AG04450 (cell line): ENCODE measurements at regions not wholly inside any gene's neighbourhood (a gene's known extent, or its start where the extent isn't known, plus 50 kb on each side); places are given as distances from the start of the nearest gene placed in this dataset.
A peak's percentile ranks its signal among the peaks of the same experiment; 100 is the strongest.

ENCODE experiments used
- CTCF ChIA-PET: fragments of 300-600, 350-600 bp; formaldehyde crosslinking; extraction: SDS; loops from one replicate; lab custom pipeline; 2022; ENCODE audit warnings: antibody characterized with exemption, inconsistent platforms; lab: Charles Lee
- POLR2A ChIA-PET: fragments of 350-600 bp; formaldehyde crosslinking; extraction: SDS; loops from one replicate; lab custom pipeline; 2021; ENCODE audit warnings: antibody characterized with exemption, inconsistent platforms; lab: Yijun Ruan, JAX
- DNase-seq: peaks from one replicate; pipeline ENCODE4 v3.0.0-alpha.2; 2011; ENCODE audit warnings: low read depth, low spot score
- H3K27ac ChIP-seq: one replicate; pipeline ENCODE4 v1.5.1; 2012; ENCODE audit warnings: low read depth, low read length, control low read depth
- H3K27me3 ChIP-seq: one replicate; pipeline ENCODE4 v1.6.0; 2012; ENCODE audit warnings: low read length; ENCODE audit not compliant: control insufficient read depth, insufficient read depth
- H3K4me3 ChIP-seq: 2 replicates; pipeline ENCODE4 v1.5.1; 2011; ENCODE audit warnings: mild to moderate bottlenecking, low read depth, low read length, control low read depth
- H3K9me3 ChIP-seq: 2 replicates; pipeline ENCODE4 v1.5.1; 2012; ENCODE audit warnings: low read length; ENCODE audit not compliant: control insufficient read depth, insufficient read depth
- TF ChIP-seq, protein P1 (sequence below): IDR thresholded peaks from 2 replicates; pipeline ENCODE4 v1.5.1; 2011; ENCODE audit warnings: low read depth, low read length, control low read depth, inconsistent platforms

DNA sequence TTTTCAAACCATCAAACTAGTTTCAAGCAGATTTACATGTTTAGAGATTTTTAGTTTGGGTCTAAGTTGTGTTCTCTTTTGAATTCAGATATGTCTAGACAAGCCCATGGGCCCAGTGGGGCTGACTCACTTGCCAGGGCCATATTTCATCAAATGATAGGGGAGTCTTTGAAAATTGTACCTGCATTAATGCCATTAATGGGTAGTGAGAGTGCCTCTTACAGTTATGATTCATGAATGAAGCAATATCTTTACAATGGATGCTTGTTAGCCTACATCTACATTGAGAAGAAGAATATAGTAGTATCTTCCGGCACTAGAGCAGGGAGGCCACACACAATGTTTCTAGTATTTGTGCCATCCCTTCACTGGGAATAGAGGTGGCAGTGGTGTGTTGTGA lies 174.2 kb upstream of the E2F7 start:
- Histone ChIP-seq H3K9me3 (no peaks in the 10 kb centered on the region), H3K4me3 (no peak overlapping the region), H3K27ac (no peak overlapping the region), H3K27me3 (no peaks in the 10 kb centered on the region)
- ChIA-PET POLR2A (no interaction called here), CTCF (no interaction called here)
- TF ChIP-seq, protein P1, sequence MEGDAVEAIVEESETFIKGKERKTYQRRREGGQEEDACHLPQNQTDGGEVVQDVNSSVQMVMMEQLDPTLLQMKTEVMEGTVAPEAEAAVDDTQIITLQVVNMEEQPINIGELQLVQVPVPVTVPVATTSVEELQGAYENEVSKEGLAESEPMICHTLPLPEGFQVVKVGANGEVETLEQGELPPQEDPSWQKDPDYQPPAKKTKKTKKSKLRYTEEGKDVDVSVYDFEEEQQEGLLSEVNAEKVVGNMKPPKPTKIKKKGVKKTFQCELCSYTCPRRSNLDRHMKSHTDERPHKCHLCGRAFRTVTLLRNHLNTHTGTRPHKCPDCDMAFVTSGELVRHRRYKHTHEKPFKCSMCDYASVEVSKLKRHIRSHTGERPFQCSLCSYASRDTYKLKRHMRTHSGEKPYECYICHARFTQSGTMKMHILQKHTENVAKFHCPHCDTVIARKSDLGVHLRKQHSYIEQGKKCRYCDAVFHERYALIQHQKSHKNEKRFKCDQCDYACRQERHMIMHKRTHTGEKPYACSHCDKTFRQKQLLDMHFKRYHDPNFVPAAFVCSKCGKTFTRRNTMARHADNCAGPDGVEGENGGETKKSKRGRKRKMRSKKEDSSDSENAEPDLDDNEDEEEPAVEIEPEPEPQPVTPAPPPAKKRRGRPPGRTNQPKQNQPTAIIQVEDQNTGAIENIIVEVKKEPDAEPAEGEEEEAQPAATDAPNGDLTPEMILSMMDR = no peak
- DNase-seq = no peak

- no peak overlapping the region for H3K27ac ChIP-seq
- TF ChIP-seq, protein P1 = no peak
- no peak for DNase-seq
- ChIA-PET POLR2A (no interaction called here), CTCF (no interaction called here)
- no peaks in the 10 kb centered on the region for H3K9me3 ChIP-seq
- no peak overlapping the region for H3K4me3 ChIP-seq
- H3K27me3 ChIP-seq = no peaks in the 10 kb centered on the region
These were observed 173.0 kb upstream of the E2F7 start for GRCh38 chr12:77238335-77238734.

DNA sequence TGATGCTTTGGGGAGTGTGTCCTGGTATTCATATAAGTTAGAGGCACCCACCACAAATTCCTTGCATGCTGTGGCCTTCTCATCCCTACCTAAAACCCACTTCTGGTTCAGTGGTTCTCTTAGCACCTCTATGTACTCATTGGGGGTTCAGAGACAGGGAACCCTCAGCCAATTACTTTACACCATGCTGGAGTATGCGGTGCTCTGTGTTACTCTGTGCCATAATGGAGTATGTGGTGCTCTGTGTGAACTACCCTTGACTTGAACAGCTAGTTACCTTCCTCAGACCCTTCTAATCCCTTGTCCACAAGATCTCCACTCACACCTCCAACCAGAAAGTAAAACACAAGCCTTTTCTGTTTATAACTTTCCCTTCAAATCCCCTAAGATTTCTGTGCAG lies 172.5 kb upstream of the E2F7 start:
- Histone ChIP-seq H3K27ac (no peak overlapping the region), H3K9me3 (no peaks in the 10 kb centered on the region), H3K4me3 (no peak overlapping the region), H3K27me3 (no peaks in the 10 kb centered on the region)
- CTCF ChIA-PET = interaction anchor here (0.7 kb wide), 1 partner anchor 77 kb away, joined by 3 read pairs; no protein-coding TSS in a partner anchor
- POLR2A ChIA-PET = no interaction called here
- TF ChIP-seq, protein P1 = no peak
- no peak for DNase-seq

DNA sequence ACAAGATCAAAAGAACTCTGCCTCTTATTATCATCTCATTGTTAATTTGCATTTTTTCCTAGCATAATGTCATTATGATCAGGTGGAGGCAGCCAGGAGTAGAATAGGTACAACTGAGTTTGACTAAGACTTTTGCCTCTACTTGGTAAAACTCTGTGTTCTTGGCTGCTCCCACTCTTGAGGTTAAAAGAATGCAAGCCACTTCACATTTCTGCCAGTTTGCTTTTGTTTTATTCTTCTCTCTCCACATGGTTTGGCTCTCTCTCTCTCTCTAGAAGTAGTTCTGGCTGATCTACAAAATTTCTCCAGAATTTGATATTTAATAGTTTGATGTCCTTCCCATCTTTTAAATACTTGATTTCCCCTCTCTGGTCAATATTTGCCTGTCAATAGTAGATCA lies 170.7 kb upstream of the E2F7 start:
- POLR2A ChIA-PET = no interaction called here
- no peak for DNase-seq
- Histone ChIP-seq H3K9me3 (no peaks in the 10 kb centered on the region), H3K27ac (no peak overlapping the region), H3K27me3 (no peaks in the 10 kb centered on the region), H3K4me3 (no peak overlapping the region)
- TF ChIP-seq, protein P1 = no peak
- CTCF ChIA-PET = interaction anchor here (0.7 kb wide), 1 partner anchor 40 kb away, joined by 3 read pairs; no protein-coding TSS in a partner anchor

- Histone ChIP-seq H3K27me3 (no peaks in the 10 kb centered on the region), H3K27ac (no peak overlapping the region), H3K4me3 (no peak overlapping the region), H3K9me3 (no peaks in the 10 kb centered on the region)
- CTCF ChIA-PET = interaction anchor here (0.6 kb wide), 1 partner anchor 221 kb away, joined by 3 read pairs; no protein-coding TSS in a partner anchor
- TF ChIP-seq, protein P1 = no peak
- peak; percentile 45 for DNase-seq
- POLR2A ChIA-PET = no interaction called here
These were observed 166.7 kb upstream of the E2F7 start for GRCh38 chr12:77232045-77232444.
